Caki2 (cell line): ENCODE measurements at regions not wholly inside any gene's neighbourhood (a gene's known extent, or its start where the extent isn't known, plus 50 kb on each side); places are given as distances from the start of the nearest gene placed in this dataset.

Source experiments
- DNase-seq: peaks from one replicate; pipeline ENCODE4 v3.0.0-alpha.2; 2015; ENCODE audit warnings: low read depth
- in situ Hi-C: cut with HindIII; loops from 2 replicates; pipeline ENCODE4 v1.10.0; 2016; ENCODE audit warnings: low sequenced_read_pairs, low pct_unique_long_range_greater_than_20kb, mixed read lengths

GRCh38 chr4:12177416-12177815 lies 748.7 kb upstream of the HS3ST1 start:
- no peak for DNase-seq
- in situ Hi-C loops: no loop called here

- in situ Hi-C loops: no loop called here
- DNase-seq: no peak
Observed at GRCh38 chr4:12173496-12173895, 744.8 kb upstream of the HS3ST1 start.

GRCh38 chr4:12172198-12172973 lies 743.7 kb upstream of the HS3ST1 start:
- in situ Hi-C loops: no loop called here
- DNase-seq: no peak

- in situ Hi-C loops: no loop called here
- no peak for DNase-seq
Observed at GRCh38 chr4:12170308-12170707, 741.6 kb upstream of the HS3ST1 start.

- DNase-seq: no peak
- in situ Hi-C loops: no loop called here
Observed at GRCh38 chr4:12165616-12166015, 736.9 kb upstream of the HS3ST1 start.

GRCh38 chr4:12146339-12146738 lies 717.6 kb upstream of the HS3ST1 start:
- in situ Hi-C loops: no loop called here
- no peak for DNase-seq

GRCh38 chr4:12145768-12146167 lies 717.1 kb upstream of the HS3ST1 start:
- in situ Hi-C loops: no loop called here
- no peak for DNase-seq

GRCh38 chr4:12145106-12145505 lies 716.4 kb upstream of the HS3ST1 start:
- no peak for DNase-seq
- in situ Hi-C loops: no loop called here

- in situ Hi-C loops: no loop called here
- DNase-seq: no peak
Observed at GRCh38 chr4:12144051-12144450, 715.4 kb upstream of the HS3ST1 start.

- DNase-seq: no peak
- in situ Hi-C loops: no loop called here
Observed at GRCh38 chr4:12140864-12141263, 712.2 kb upstream of the HS3ST1 start.

- in situ Hi-C loops: no loop called here
- no peak for DNase-seq
Observed at GRCh38 chr4:12139296-12139695, 710.6 kb upstream of the HS3ST1 start.

GRCh38 chr4:12138488-12138887 lies 709.8 kb upstream of the HS3ST1 start:
- in situ Hi-C loops: no loop called here
- DNase-seq: no peak

- in situ Hi-C loops: no loop called here
- DNase-seq: no peak
Observed at GRCh38 chr4:12137575-12137974, 708.9 kb upstream of the HS3ST1 start.

- in situ Hi-C loops: no loop called here
Observed at GRCh38 chr4:12126474-12126873, 697.8 kb upstream of the HS3ST1 start.

GRCh38 chr4:12124138-12124537 lies 695.4 kb upstream of the HS3ST1 start:
- DNase-seq: no peak
- in situ Hi-C loops: no loop called here

More at GRCh38 chr4:12126474-12126873, 697.8 kb upstream of the HS3ST1 start:
- no peak for DNase-seq

- in situ Hi-C loops: no loop called here
- DNase-seq: no peak
Observed at GRCh38 chr4:12123707-12124106, 695.0 kb upstream of the HS3ST1 start.

GRCh38 chr4:12122316-12122715 lies 693.6 kb upstream of the HS3ST1 start:
- no peak for DNase-seq
- in situ Hi-C loops: no loop called here

GRCh38 chr4:12120968-12121367 lies 692.3 kb upstream of the HS3ST1 start:
- DNase-seq: no peak
- in situ Hi-C loops: no loop called here

GRCh38 chr4:12118651-12119213 lies 690.0 kb upstream of the HS3ST1 start:
- in situ Hi-C loops: no loop called here
- DNase-seq: no peak

- no peak for DNase-seq
- in situ Hi-C loops: no loop called here
Observed at GRCh38 chr4:12116009-12116552, 687.4 kb upstream of the HS3ST1 start.
